ENCODE measurements at regions not wholly inside any gene's neighbourhood (a gene's known extent, or its start where the extent isn't known, plus 50 kb on each side); places are given as distances from the start of the nearest gene placed in this dataset.

GRCh38 chr3:72547183-72547582 lies 301.1 kb downstream of the SHQ1 start:
- TF ChIP-seq CTCF (IDR thresholded peaks at IDR 0.05; ENCODE audit: low read depth, low read length, missing control alignments): no peak
- in situ Hi-C loops (cut with HindIII; ENCODE audit: low sequenced_read_pairs): no loop called here

GRCh38 chr3:72544239-72544638 lies 304.0 kb downstream of the SHQ1 start:
- no peak overlapping the region for H3K4me3 ChIP-seq (ENCODE audit: low read depth, low read length)
- no peak for DNase-seq (ENCODE audit: low read depth)
- in situ Hi-C loops (cut with HindIII; ENCODE audit: low sequenced_read_pairs): no loop called here
- no peak for TF ChIP-seq CTCF (IDR thresholded peaks at IDR 0.05; ENCODE audit: low read depth, low read length, missing control alignments)

More at GRCh38 chr3:72547183-72547582, 301.1 kb downstream of the SHQ1 start:
- H3K4me3 ChIP-seq (ENCODE audit: low read depth, low read length): no peak overlapping the region
- no peak for DNase-seq (ENCODE audit: low read depth)

- no peak overlapping the region for H3K4me3 ChIP-seq (ENCODE audit: low read depth, low read length)
- in situ Hi-C loops (cut with HindIII; ENCODE audit: low sequenced_read_pairs): no loop called here
- no peak for DNase-seq (ENCODE audit: low read depth)
- no peak for TF ChIP-seq CTCF (IDR thresholded peaks at IDR 0.05; ENCODE audit: low read depth, low read length, missing control alignments)
These were observed 305.0 kb downstream of the SHQ1 start for GRCh38 chr3:72543246-72543645.

GRCh38 chr3:72542781-72543180 lies 305.5 kb downstream of the SHQ1 start:
- no peak for TF ChIP-seq CTCF (IDR thresholded peaks at IDR 0.05; ENCODE audit: low read depth, low read length, missing control alignments)
- in situ Hi-C loops (cut with HindIII; ENCODE audit: low sequenced_read_pairs): no loop called here
- H3K4me3 ChIP-seq (ENCODE audit: low read depth, low read length): no peak overlapping the region
- no peak for DNase-seq (ENCODE audit: low read depth)

GRCh38 chr3:72539856-72540255 lies 308.4 kb downstream of the SHQ1 start:
- in situ Hi-C loops (cut with HindIII; ENCODE audit: low sequenced_read_pairs): no loop called here
- no peak overlapping the region for H3K4me3 ChIP-seq (ENCODE audit: low read depth, low read length)
- no peak for DNase-seq (ENCODE audit: low read depth)
- no peak for TF ChIP-seq CTCF (IDR thresholded peaks at IDR 0.05; ENCODE audit: low read depth, low read length, missing control alignments)

GRCh38 chr3:72538070-72538745 lies 310.0 kb downstream of the SHQ1 start:
- DNase-seq (ENCODE audit: low read depth): no peak
- in situ Hi-C loops (cut with HindIII; ENCODE audit: low sequenced_read_pairs): no loop called here
- no peak overlapping the region for H3K4me3 ChIP-seq (ENCODE audit: low read depth, low read length)
- TF ChIP-seq CTCF (IDR thresholded peaks at IDR 0.05; ENCODE audit: low read depth, low read length, missing control alignments): no peak
